GM12891 (cell line): ENCODE measurements at regions not wholly inside any gene's neighbourhood (a gene's known extent, or its start where the extent isn't known, plus 50 kb on each side); places are given as distances from the start of the nearest gene placed in this dataset.
"Not testable (repeated sequence)": the region's sequence is repeated elsewhere in the genome, so short reads cannot be mapped to it uniquely, and the experiment has no call there.

Experiments
- POLR2A ChIP-seq: IDR thresholded peaks from 2 replicates; pipeline ENCODE4 v1.6.1; 2011; ENCODE audit warnings: low read depth, low read length, control low read depth
- POLR2AphosphoS5 ChIP-seq: IDR thresholded peaks from 2 replicates; pipeline ENCODE4 v1.6.1; 2011; ENCODE audit warnings: low read depth, low read length, control low read depth
- TAF1 ChIP-seq: IDR thresholded peaks from 2 replicates; pipeline ENCODE4 v1.6.1; 2011; ENCODE audit warnings: low read depth, low read length, control low read depth

GRCh38 chr7:150025802-150026201, 152.0 kb downstream of the ATP6V0E2 start:
- TF ChIP-seq TAF1, POLR2A, POLR2AphosphoS5: not testable (repeated sequence)
